Upper lobe of right lung (tissue), 1 donor: ENCODE measurements at regions not wholly inside any gene's neighbourhood (a gene's known extent, or its start where the extent isn't known, plus 50 kb on each side); places are given as distances from the start of the nearest gene placed in this dataset.

Experiments
- ATAC-seq: fragments of 200-7000 bp; cut with Tn5 transposase; one replicate; pipeline ENCODE4 v1.9.1; 2020; ENCODE audit warnings: mild to moderate bottlenecking, moderate library complexity
- DNase-seq: peaks from one replicate; pipeline ENCODE4 v3.0.0-alpha.2; 2020
- H3K27ac ChIP-seq: fragments of 200-600 bp; one replicate; pipeline ENCODE4 v1.8.0; 2022
- H3K27me3 ChIP-seq: fragments of 200-600 bp; one replicate; pipeline ENCODE4 v1.8.0; 2022; ENCODE audit warnings: mild to moderate bottlenecking
- H3K36me3 ChIP-seq: fragments of 200-600 bp; one replicate; pipeline ENCODE4 v1.8.0; 2022
- H3K4me1 ChIP-seq: fragments of 200-600 bp; one replicate; pipeline ENCODE4 v1.8.0; 2022
- H3K4me3 ChIP-seq: fragments of 200-600 bp; one replicate; pipeline ENCODE4 v1.8.0; 2022; ENCODE audit warnings: mild to moderate bottlenecking
- H3K9me3 ChIP-seq: fragments of 200-600 bp; one replicate; pipeline ENCODE4 v1.8.0; 2022
- CTCF ChIP-seq: fragments of 200-600 bp; IDR thresholded peaks from one replicate; pipeline ENCODE4 v1.8.0; 2022; ENCODE audit warnings: antibody characterized with exemption
- intact Hi-C: fragments of 100-400 bp; cut with DNase I; formaldehyde crosslinking; loops from one replicate; pipeline ENCODE4 v1.11.0; 2022
- donor health status: DM: no; HTN: yes; CAD: no; lungs with severe emphysema.

- Histone ChIP-seq H3K4me1 (no peaks in the 10 kb centered on the region), H3K27ac (no peak overlapping the region), H3K27me3 (no peaks in the 10 kb centered on the region), H3K36me3 (no peaks in the 10 kb centered on the region), H3K4me3 (no peak overlapping the region), H3K9me3 (no peaks in the 10 kb centered on the region)
- DNase-seq: no peak
- no peak for ATAC-seq
- no peak for TF ChIP-seq CTCF
- intact Hi-C loops: no loop called here
These were observed 134.2 kb upstream of the CYYR1 start for GRCh38 chr21:26707246-26707645.

- no peaks in the 10 kb centered on the region for H3K27me3 ChIP-seq
- no peaks in the 10 kb centered on the region for H3K9me3 ChIP-seq
- no peak for ATAC-seq
- TF ChIP-seq CTCF: no peak
- intact Hi-C loops: no loop called here
- H3K36me3 ChIP-seq: no peaks in the 10 kb centered on the region
- H3K4me1 ChIP-seq: no peaks in the 10 kb centered on the region
- no peak for DNase-seq
- H3K27ac ChIP-seq: no peak overlapping the region
- no peak overlapping the region for H3K4me3 ChIP-seq
These were observed 125.3 kb upstream of the CYYR1 start for GRCh38 chr21:26698416-26698815.

GRCh38 chr21:26691416-26691815, 118.3 kb upstream of the CYYR1 start:
- Histone ChIP-seq H3K4me3 (no peak overlapping the region), H3K27me3 (no peaks in the 10 kb centered on the region), H3K4me1 (no peaks in the 10 kb centered on the region), H3K36me3 (no peaks in the 10 kb centered on the region), H3K9me3 (no peaks in the 10 kb centered on the region), H3K27ac (no peak overlapping the region)
- no peak for TF ChIP-seq CTCF
- intact Hi-C loops: no loop called here
- no peak for DNase-seq
- ATAC-seq: no peak

GRCh38 chr21:26686705-26687104, 113.6 kb upstream of the CYYR1 start:
- DNase-seq (no peak), ATAC-seq (no peak)
- Histone ChIP-seq H3K27ac (no peak overlapping the region), H3K4me3 (no peak overlapping the region), H3K27me3 (no peaks in the 10 kb centered on the region), H3K36me3 (no peaks in the 10 kb centered on the region), H3K4me1 (no peaks in the 10 kb centered on the region), H3K9me3 (no peaks in the 10 kb centered on the region)
- TF ChIP-seq CTCF: no peak
- intact Hi-C loops: no loop called here

GRCh38 chr21:26686278-26686677, 113.2 kb upstream of the CYYR1 start:
- no peak for DNase-seq
- intact Hi-C loops: no loop called here
- no peaks in the 10 kb centered on the region for H3K9me3 ChIP-seq
- H3K27me3 ChIP-seq: no peaks in the 10 kb centered on the region
- no peak overlapping the region for H3K4me3 ChIP-seq
- no peaks in the 10 kb centered on the region for H3K36me3 ChIP-seq
- no peak for ATAC-seq
- H3K4me1 ChIP-seq: no peaks in the 10 kb centered on the region
- no peak for TF ChIP-seq CTCF
- no peak overlapping the region for H3K27ac ChIP-seq

- no peak overlapping the region for H3K4me3 ChIP-seq
- no peaks in the 10 kb centered on the region for H3K36me3 ChIP-seq
- TF ChIP-seq CTCF: no peak
- DNase-seq (no peak), ATAC-seq (no peak)
- no peaks in the 10 kb centered on the region for H3K9me3 ChIP-seq
- H3K4me1 ChIP-seq: no peaks in the 10 kb centered on the region
- no peaks in the 10 kb centered on the region for H3K27me3 ChIP-seq
- no peak overlapping the region for H3K27ac ChIP-seq
- intact Hi-C loops: no loop called here
These were observed 111.8 kb upstream of the CYYR1 start for GRCh38 chr21:26684889-26685288.
